ENCODE measurements at regions not wholly inside any gene's neighbourhood (a gene's known extent, or its start where the extent isn't known, plus 50 kb on each side); places are given as distances from the start of the nearest gene placed in this dataset.
"Not testable (repeated sequence)": the region's sequence is repeated elsewhere in the genome, so short reads cannot be mapped to it uniquely, and the experiment has no call there.

DNA sequence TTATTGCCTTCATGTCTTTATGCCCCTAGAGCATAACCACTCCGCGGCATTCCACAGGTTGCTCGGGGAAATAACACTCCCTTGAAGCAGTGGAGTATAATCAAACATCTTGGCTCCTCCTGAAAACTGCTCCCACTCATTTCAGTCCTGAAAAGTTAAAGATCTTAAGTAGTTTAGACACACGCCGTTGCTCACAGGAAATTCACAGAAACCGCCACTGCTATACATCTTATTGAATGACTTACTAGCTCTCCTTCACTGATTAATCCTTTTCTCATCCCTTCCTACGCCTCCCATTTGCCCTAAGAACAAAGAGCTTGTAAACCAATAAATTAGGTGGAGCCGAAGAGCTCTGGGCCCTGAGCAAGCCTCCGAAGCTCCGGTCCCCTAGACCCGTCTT, 142.4 kb upstream of the POC5 start:
- H3K4me3 Mint-ChIP-seq; H3K27ac Mint-ChIP-seq; DNase-seq (ENCODE audit: low spot score); H3K4me1 Mint-ChIP-seq (ENCODE audit: low read depth in 2 of 2); ATAC-seq; H3K9me3 Mint-ChIP-seq; H3K36me3 Mint-ChIP-seq: not testable (repeated sequence)
- H3K27me3 Mint-ChIP-seq, result peaks cover 26 to 60% of the 10 kb centered on the region in 2 donors

GRCh38 chr5:75856056-75856455, 138.8 kb upstream of the POC5 start:
- Mint-ChIP-seq H3K4me3 (no peak overlapping the region), H3K27me3 (peaks cover 24 to 50% of the 10 kb centered on the region in 2 donors), H3K9me3 (peaks cover 7% of the 10 kb centered on the region), H3K27ac (no peak overlapping the region), H3K36me3 (no peaks in the 10 kb centered on the region), H3K4me1 (ENCODE audit: low read depth in 2 of 2) (no peaks in the 10 kb centered on the region)
- DNase-seq (ENCODE audit: low spot score) (no peak), ATAC-seq (no peak)

DNA sequence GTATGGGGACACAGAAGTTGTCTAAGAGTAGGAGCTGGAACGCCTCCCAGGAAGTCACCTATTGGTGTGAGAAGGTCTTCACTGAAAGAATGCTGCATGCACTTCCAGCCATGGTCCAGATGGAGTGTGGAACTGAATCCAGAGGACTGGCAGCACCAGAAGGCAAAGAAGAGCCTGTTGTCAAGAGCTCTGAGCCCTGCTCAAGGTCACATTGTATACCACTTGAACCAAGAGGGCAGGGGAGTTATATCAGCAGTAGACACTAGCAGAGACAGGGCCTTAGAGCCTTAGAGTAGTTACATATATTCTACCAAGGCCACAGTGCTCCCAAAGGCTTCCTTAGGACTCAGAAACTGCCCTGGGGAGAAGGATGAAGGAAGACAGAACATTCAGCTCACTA, 130.8 kb upstream of the POC5 start:
- Mint-ChIP-seq H3K36me3 (no peaks in the 10 kb centered on the region), H3K4me1 (ENCODE audit: low read depth in 2 of 2) (no peaks in the 10 kb centered on the region), H3K9me3 (no peaks in the 10 kb centered on the region), H3K4me3 (no peak overlapping the region), H3K27me3 (peaks cover 12 to 36% of the 10 kb centered on the region in 2 donors), H3K27ac (no peak overlapping the region)
- DNase-seq (ENCODE audit: low spot score) (no peak), ATAC-seq (no peak)

- H3K4me1 Mint-ChIP-seq (ENCODE audit: low read depth in 2 of 2), result no peaks in the 10 kb centered on the region
- H3K27ac Mint-ChIP-seq, result no peak overlapping the region
- no peak for ATAC-seq
- no peaks in the 10 kb centered on the region for H3K9me3 Mint-ChIP-seq
- no peak overlapping the region for H3K4me3 Mint-ChIP-seq
- H3K27me3 Mint-ChIP-seq, result peaks cover 13 to 36% of the 10 kb centered on the region in 2 donors
- no peak for DNase-seq (ENCODE audit: low spot score)
- H3K36me3 Mint-ChIP-seq, result no peaks in the 10 kb centered on the region
These were observed 130.4 kb upstream of the POC5 start for GRCh38 chr5:75847561-75848021.

DNA sequence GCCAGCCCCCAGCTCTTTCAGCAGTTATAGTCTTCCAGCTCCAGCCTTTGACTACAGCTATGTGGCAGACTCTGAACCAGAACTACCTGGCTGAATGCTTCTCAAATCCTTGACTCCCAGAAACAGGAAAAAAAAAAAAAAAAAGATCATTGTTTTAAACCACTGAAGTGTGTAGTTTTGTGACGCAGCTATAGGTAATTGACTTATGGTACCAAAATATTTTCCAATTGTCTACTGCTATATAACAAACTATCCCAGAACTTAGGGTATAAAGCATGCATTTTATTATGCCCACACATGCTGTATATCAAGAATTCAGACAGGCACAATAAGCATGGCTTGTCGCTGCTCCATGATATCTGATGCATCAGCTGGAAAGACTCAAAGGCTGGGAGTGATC, 127.1 kb upstream of the POC5 start:
- peaks cover 22 to 43% of the 10 kb centered on the region in 2 donors for H3K27me3 Mint-ChIP-seq
- H3K4me3 Mint-ChIP-seq, result no peak overlapping the region
- DNase-seq (ENCODE audit: low spot score) (no peak), ATAC-seq (no peak)
- peaks cover 5% of the 10 kb centered on the region for H3K36me3 Mint-ChIP-seq
- no peak overlapping the region for H3K27ac Mint-ChIP-seq
- no peaks in the 10 kb centered on the region for H3K4me1 Mint-ChIP-seq (ENCODE audit: low read depth in 2 of 2)
- no peaks in the 10 kb centered on the region for H3K9me3 Mint-ChIP-seq

GRCh38 chr5:75843319-75843718, 126.1 kb upstream of the POC5 start:
- ATAC-seq (no peak), DNase-seq (ENCODE audit: low spot score) (no peak)
- Mint-ChIP-seq H3K27ac (no peak overlapping the region), H3K4me1 (ENCODE audit: low read depth in 2 of 2) (no peaks in the 10 kb centered on the region), H3K36me3 (peaks cover 5% of the 10 kb centered on the region), H3K4me3 (no peak overlapping the region), H3K9me3 (no peaks in the 10 kb centered on the region), H3K27me3 (peaks cover 18 to 43% of the 10 kb centered on the region in 2 donors)

DNA sequence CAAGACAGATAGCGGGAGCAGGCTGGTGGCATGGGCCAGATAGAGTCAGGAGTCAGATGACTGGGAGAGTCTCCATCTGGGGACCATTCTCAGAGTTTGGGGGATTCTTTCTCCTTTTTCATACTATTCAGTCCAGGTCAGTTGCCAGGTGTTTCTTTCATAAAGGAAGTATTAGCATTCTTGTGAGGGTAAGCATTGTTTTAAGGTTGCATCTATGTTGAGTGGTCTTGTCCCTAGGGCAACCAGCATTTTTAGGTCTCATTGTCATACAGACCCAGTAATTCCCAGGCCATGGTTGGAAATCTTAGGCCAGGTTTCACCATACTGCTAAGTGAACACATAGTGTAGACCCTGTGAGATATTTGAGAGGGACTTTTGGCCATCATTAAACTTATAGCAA, 122.3 kb upstream of the POC5 start:
- DNase-seq (ENCODE audit: low spot score) (no peak), ATAC-seq (no peak)
- Mint-ChIP-seq H3K36me3 (peaks cover 5% of the 10 kb centered on the region), H3K4me3 (no peak overlapping the region), H3K4me1 (ENCODE audit: low read depth in 2 of 2) (no peaks in the 10 kb centered on the region), H3K27ac (no peak overlapping the region), H3K9me3 (no peaks in the 10 kb centered on the region), H3K27me3 (peaks cover 14 to 23% of the 10 kb centered on the region in 2 donors)

- Mint-ChIP-seq H3K9me3 (no peaks in the 10 kb centered on the region), H3K36me3 (peaks cover 5% of the 10 kb centered on the region), H3K27me3 (peaks cover 7 to 20% of the 10 kb centered on the region in 2 donors), H3K4me1 (ENCODE audit: low read depth in 2 of 2) (no peaks in the 10 kb centered on the region), H3K4me3 (no peak overlapping the region), H3K27ac (no peak overlapping the region)
- ATAC-seq, result no peak
- no peak for DNase-seq (ENCODE audit: low spot score)
These were observed 120.1 kb upstream of the POC5 start for GRCh38 chr5:75837258-75837841.

- H3K27me3 Mint-ChIP-seq, result peaks cover 4 to 22% of the 10 kb centered on the region in 2 donors
- H3K27ac Mint-ChIP-seq, result no peak overlapping the region
- no peaks in the 10 kb centered on the region for H3K4me1 Mint-ChIP-seq (ENCODE audit: low read depth in 2 of 2)
- ATAC-seq (peak in 1 of 2 donors; percentile 15), DNase-seq (ENCODE audit: low spot score) (no peak)
- H3K4me3 Mint-ChIP-seq, result no peak overlapping the region
- no peaks in the 10 kb centered on the region for H3K9me3 Mint-ChIP-seq
- no peaks in the 10 kb centered on the region for H3K36me3 Mint-ChIP-seq
These were observed 114.3 kb upstream of the POC5 start for GRCh38 chr5:75831561-75831960.

GRCh38 chr5:75828029-75828428, 110.8 kb upstream of the POC5 start:
- ATAC-seq (no peak), DNase-seq (ENCODE audit: low spot score) (no peak)
- H3K4me3 Mint-ChIP-seq, result no peak overlapping the region
- H3K4me1 Mint-ChIP-seq (ENCODE audit: low read depth in 2 of 2), result no peaks in the 10 kb centered on the region
- H3K36me3 Mint-ChIP-seq, result no peaks in the 10 kb centered on the region
- peaks cover 10 to 21% of the 10 kb centered on the region in 2 donors for H3K27me3 Mint-ChIP-seq
- no peak overlapping the region for H3K27ac Mint-ChIP-seq
- no peaks in the 10 kb centered on the region for H3K9me3 Mint-ChIP-seq

DNA sequence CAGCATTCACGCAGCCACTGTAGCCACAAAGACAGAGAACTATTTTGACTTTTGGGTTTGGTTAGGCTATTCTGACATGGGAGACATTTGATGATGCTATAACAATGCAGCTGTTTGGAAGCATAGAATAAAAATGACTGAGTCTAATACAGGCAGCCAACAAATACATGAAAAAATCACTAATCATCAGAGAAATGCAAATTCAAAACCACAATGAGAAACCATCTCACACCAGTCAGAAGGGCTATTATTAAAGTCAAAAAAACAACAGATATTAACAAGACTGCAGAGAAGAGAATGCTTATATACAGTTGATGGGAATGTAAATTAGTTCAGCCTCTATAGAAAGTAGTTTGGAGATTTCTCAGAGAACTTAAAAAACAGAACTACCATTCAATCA, 107.1 kb upstream of the POC5 start:
- H3K27ac Mint-ChIP-seq, result no peak overlapping the region
- no peak for DNase-seq (ENCODE audit: low spot score)
- no peaks in the 10 kb centered on the region for H3K4me1 Mint-ChIP-seq (ENCODE audit: low read depth in 2 of 2)

GRCh38 chr5:75823811-75824210, 106.6 kb upstream of the POC5 start:
- H3K27me3 Mint-ChIP-seq, result peaks cover 15 to 29% of the 10 kb centered on the region in 2 donors
- H3K4me1 Mint-ChIP-seq (ENCODE audit: low read depth in 2 of 2), result no peaks in the 10 kb centered on the region
- DNase-seq (ENCODE audit: low spot score) (no peak), ATAC-seq (no peak)
- no peak overlapping the region for H3K4me3 Mint-ChIP-seq
- H3K36me3 Mint-ChIP-seq, result no peaks in the 10 kb centered on the region
- H3K9me3 Mint-ChIP-seq, result no peaks in the 10 kb centered on the region
- no peak overlapping the region for H3K27ac Mint-ChIP-seq

More for the DNA sequence above, 107.1 kb upstream of the POC5 start:
- Mint-ChIP-seq H3K4me3 (no peak overlapping the region), H3K27me3 (peaks cover 12 to 24% of the 10 kb centered on the region in 2 donors), H3K9me3 (no peaks in the 10 kb centered on the region), H3K36me3 (no peaks in the 10 kb centered on the region)
- no peak for ATAC-seq

- Mint-ChIP-seq H3K9me3 (peaks cover 2% of the 10 kb centered on the region), H3K27me3 (peaks cover 20 to 34% of the 10 kb centered on the region in 2 donors)
- ATAC-seq, result no peak
These were observed 101.4 kb upstream of the POC5 start for GRCh38 chr5:75818661-75819060.

DNA sequence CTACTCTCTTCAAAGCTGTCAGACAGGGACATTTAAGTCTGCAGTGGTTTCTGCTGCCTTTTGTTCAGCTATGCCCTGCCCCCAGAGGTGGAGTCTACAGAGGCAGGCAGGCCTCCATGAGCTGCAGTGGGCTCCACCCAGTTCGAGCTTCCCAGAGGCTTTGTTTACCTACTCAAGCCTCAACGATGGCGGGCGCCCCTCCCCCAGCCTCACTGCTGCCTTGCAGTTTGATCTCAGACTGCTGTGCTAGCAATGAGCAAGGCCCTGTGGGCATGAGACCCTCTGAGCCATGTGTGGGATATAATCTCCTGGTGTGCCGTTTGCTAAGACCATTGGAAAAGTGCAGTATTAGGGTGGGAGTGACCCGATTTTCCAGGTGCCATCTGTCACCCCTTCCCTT, 82.5 kb upstream of the POC5 start:
- not testable (repeated sequence) for ATAC-seq; H3K4me1 Mint-ChIP-seq (ENCODE audit: low read depth in 2 of 2); H3K27ac Mint-ChIP-seq; DNase-seq (ENCODE audit: low spot score); H3K4me3 Mint-ChIP-seq
- H3K27me3 Mint-ChIP-seq, result peaks cover 6 to 32% of the 10 kb centered on the region in 2 donors
- H3K9me3 Mint-ChIP-seq, result peaks cover 15% of the 10 kb centered on the region
- H3K36me3 Mint-ChIP-seq, result peaks cover 20% of the 10 kb centered on the region

More at GRCh38 chr5:75818661-75819060, 101.4 kb upstream of the POC5 start:
- H3K4me1 Mint-ChIP-seq (ENCODE audit: low read depth in 2 of 2), result no peaks in the 10 kb centered on the region
- no peak overlapping the region for H3K4me3 Mint-ChIP-seq
- no peak overlapping the region for H3K27ac Mint-ChIP-seq
- H3K36me3 Mint-ChIP-seq, result peaks cover 1% of the 10 kb centered on the region
- no peak for DNase-seq (ENCODE audit: low spot score)

- peaks cover 15 to 45% of the 10 kb centered on the region in 2 donors for H3K27me3 Mint-ChIP-seq
- H3K4me1 Mint-ChIP-seq (ENCODE audit: low read depth in 2 of 2); DNase-seq (ENCODE audit: low spot score); H3K4me3 Mint-ChIP-seq; ATAC-seq; H3K27ac Mint-ChIP-seq: not testable (repeated sequence)
- peaks cover 24% of the 10 kb centered on the region for H3K9me3 Mint-ChIP-seq
- H3K36me3 Mint-ChIP-seq, result peaks cover 41% of the 10 kb centered on the region
These were observed 52.1 kb upstream of the POC5 start for GRCh38 chr5:75769338-75769737.

Measured in natural killer cell treated with Interleukin-12 subunit alpha and Interleukin-12 subunit beta and Interleukin-15 and Interleukin-18, amount 100 ng/mL, for 72 hours (primary cell).